HL-60 (cell line): ENCODE measurements at regions not wholly inside any gene's neighbourhood (a gene's known extent, or its start where the extent isn't known, plus 50 kb on each side); places are given as distances from the start of the nearest gene placed in this dataset.

ENCODE experiments used
- DNase-seq, 2 experiments: peaks; one replicate each; pipeline ENCODE4 v3.0.0-alpha.2; 2010 to 2020; ENCODE audit warnings: low read depth in 1 of 2, low spot score in 1 of 2
- H3K27ac ChIP-seq: fragments of 250-450 bp; sonication (Bioruptor Pico); replicated peaks from 2 replicates; pipeline ENCODE4 v1.5.1; 2020; ENCODE audit warnings: mild to moderate bottlenecking, moderate library complexity
- H3K27me3 ChIP-seq: fragments of 250-450 bp; sonication (Bioruptor Pico); 2 replicates; pipeline ENCODE4 v1.5.1; 2021; ENCODE audit warnings: mild to moderate bottlenecking, moderate library complexity; ENCODE audit not compliant: insufficient read depth, poor library complexity, severe bottlenecking
- H3K4me3 ChIP-seq: replicated peaks from 2 replicates; pipeline ENCODE4 v1.5.1; 2011; ENCODE audit warnings: mild to moderate bottlenecking, control low read depth, low read length; ENCODE audit not compliant: insufficient read depth
- GABPA ChIP-seq: IDR thresholded peaks from 2 replicates; pipeline ENCODE4 v1.6.1; 2012; ENCODE audit warnings: low read depth
- POLR2AphosphoS5 ChIP-seq: IDR thresholded peaks from 2 replicates; pipeline ENCODE4 v1.6.1; 2012; ENCODE audit warnings: low read depth
- SPI1 ChIP-seq: IDR thresholded peaks from 2 replicates; pipeline ENCODE4 v1.6.1; 2012; ENCODE audit warnings: low read depth, mild to moderate bottlenecking, borderline replicate concordance
- TF ChIP-seq, protein P1 (sequence below): IDR thresholded peaks from 2 replicates; pipeline ENCODE4 v1.6.1; 2012; ENCODE audit warnings: low read depth; ENCODE audit not compliant: insufficient replicate concordance
- TF ChIP-seq, protein P2 (sequence below): IDR thresholded peaks from one replicate; pipeline ENCODE4 v1.5.1; 2011; ENCODE audit warnings: low read length, control low read depth, inconsistent platforms; ENCODE audit not compliant: insufficient read depth

DNA sequence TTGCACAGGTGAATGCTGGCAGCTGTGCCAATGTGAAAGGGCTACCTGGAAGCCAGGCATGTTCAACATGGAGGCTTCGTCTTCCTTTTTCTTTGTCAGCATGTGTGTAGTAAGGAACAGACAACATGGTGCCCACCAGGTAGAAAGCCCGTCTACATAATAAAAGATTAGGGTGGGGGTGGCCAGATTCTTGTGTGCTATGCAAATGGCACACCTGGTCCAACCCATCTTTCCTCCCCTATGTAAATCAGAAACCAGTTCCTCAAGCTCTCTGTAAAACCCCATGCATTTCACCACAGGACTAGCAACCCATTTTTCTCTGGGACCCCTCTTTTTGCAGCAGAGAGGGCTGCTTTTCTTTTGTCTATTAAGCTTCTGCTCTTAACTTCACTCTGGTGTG lies 72.3 kb upstream of the ZP4 start:
- Histone ChIP-seq H3K27me3 (no peaks in the 10 kb centered on the region), H3K4me3 (no peak overlapping the region), H3K27ac (no peak overlapping the region)
- DNase-seq = no peak
- TF ChIP-seq SPI1 = no peak
- TF ChIP-seq, protein P1, sequence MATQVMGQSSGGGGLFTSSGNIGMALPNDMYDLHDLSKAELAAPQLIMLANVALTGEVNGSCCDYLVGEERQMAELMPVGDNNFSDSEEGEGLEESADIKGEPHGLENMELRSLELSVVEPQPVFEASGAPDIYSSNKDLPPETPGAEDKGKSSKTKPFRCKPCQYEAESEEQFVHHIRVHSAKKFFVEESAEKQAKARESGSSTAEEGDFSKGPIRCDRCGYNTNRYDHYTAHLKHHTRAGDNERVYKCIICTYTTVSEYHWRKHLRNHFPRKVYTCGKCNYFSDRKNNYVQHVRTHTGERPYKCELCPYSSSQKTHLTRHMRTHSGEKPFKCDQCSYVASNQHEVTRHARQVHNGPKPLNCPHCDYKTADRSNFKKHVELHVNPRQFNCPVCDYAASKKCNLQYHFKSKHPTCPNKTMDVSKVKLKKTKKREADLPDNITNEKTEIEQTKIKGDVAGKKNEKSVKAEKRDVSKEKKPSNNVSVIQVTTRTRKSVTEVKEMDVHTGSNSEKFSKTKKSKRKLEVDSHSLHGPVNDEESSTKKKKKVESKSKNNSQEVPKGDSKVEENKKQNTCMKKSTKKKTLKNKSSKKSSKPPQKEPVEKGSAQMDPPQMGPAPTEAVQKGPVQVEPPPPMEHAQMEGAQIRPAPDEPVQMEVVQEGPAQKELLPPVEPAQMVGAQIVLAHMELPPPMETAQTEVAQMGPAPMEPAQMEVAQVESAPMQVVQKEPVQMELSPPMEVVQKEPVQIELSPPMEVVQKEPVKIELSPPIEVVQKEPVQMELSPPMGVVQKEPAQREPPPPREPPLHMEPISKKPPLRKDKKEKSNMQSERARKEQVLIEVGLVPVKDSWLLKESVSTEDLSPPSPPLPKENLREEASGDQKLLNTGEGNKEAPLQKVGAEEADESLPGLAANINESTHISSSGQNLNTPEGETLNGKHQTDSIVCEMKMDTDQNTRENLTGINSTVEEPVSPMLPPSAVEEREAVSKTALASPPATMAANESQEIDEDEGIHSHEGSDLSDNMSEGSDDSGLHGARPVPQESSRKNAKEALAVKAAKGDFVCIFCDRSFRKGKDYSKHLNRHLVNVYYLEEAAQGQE = no peak
- TF ChIP-seq, protein P2, sequence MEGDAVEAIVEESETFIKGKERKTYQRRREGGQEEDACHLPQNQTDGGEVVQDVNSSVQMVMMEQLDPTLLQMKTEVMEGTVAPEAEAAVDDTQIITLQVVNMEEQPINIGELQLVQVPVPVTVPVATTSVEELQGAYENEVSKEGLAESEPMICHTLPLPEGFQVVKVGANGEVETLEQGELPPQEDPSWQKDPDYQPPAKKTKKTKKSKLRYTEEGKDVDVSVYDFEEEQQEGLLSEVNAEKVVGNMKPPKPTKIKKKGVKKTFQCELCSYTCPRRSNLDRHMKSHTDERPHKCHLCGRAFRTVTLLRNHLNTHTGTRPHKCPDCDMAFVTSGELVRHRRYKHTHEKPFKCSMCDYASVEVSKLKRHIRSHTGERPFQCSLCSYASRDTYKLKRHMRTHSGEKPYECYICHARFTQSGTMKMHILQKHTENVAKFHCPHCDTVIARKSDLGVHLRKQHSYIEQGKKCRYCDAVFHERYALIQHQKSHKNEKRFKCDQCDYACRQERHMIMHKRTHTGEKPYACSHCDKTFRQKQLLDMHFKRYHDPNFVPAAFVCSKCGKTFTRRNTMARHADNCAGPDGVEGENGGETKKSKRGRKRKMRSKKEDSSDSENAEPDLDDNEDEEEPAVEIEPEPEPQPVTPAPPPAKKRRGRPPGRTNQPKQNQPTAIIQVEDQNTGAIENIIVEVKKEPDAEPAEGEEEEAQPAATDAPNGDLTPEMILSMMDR = no peak
- no peak for TF ChIP-seq POLR2AphosphoS5
- TF ChIP-seq GABPA = no peak

DNA sequence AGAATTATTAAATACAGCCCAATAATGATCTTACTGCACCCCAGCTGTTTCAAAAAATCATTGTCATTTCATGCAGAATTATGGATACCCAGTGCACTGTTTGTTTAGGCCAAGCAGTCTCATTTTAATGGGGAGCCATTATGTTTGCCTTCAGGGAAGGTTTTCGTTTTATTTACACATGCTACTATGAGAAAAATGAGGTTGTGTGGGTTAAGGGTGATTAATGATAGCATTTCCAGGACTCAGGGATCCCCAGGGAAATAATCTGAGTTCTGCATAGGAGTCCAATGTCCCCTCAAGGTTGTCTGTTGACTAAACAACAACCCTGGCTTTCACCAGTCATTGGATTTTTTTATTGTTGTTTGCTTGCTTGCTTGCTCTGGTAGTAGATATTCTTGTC lies 71.0 kb upstream of the ZP4 start:
- Histone ChIP-seq H3K4me3 (no peak overlapping the region), H3K27me3 (no peaks in the 10 kb centered on the region), H3K27ac (no peak overlapping the region)
- DNase-seq = no peak
- TF ChIP-seq POLR2AphosphoS5 (no peak), SPI1 (no peak), GABPA (no peak)
- TF ChIP-seq, protein P1 = no peak
- TF ChIP-seq, protein P2 = no peak

DNA sequence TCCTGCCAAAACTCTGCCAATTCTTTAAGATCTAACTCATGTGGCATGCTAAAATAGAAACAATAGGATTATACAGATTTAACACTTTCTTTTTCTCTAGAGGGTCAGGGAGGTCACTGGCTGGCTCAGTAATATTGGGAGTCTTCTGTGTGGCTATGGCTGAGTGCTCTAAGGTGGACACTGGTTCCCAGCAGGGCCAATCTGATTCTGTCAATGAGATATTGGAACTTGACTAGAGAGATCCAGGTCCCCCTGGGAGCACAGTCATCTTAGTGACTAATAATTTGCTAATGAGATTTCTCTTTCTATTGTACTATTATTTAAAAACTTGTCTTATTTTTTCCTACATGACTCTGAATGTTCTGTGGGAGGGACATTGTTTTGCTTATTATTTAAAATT lies 69.1 kb upstream of the ZP4 start:
- TF ChIP-seq, protein P1 = no peak
- TF ChIP-seq GABPA (no peak), POLR2AphosphoS5 (no peak), SPI1 (no peak)
- TF ChIP-seq, protein P2 = no peak
- no peak for DNase-seq

More for the DNA sequence above, 69.1 kb upstream of the ZP4 start:
- no peak overlapping the region for H3K4me3 ChIP-seq
- no peaks in the 10 kb centered on the region for H3K27me3 ChIP-seq
- H3K27ac ChIP-seq = no peak overlapping the region
